ENCODE measurements at regions not wholly inside any gene's neighbourhood (a gene's known extent, or its start where the extent isn't known, plus 50 kb on each side); places are given as distances from the start of the nearest gene placed in this dataset.
"Not testable (repeated sequence)": the region's sequence is repeated elsewhere in the genome, so short reads cannot be mapped to it uniquely, and the experiment has no call there.

DNA sequence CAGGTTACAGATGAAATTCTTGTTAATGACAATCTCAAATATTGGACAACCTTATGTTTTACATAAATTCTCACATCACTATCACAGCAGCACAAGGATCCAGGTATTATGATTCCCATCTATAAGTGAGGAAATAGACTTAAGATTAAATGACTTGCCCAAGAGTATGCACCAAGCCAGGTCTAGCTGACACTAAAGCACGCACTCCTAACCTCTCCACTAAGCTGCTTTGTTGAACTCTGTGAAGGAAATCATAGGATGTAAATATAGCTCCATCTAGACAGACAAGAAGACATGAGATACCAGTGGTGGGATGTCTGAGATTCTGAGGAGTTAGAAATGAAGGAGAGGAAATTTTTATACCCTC is 87.9 kb downstream of the PHLDA1 start:
- DNase-seq = no peak

DNA sequence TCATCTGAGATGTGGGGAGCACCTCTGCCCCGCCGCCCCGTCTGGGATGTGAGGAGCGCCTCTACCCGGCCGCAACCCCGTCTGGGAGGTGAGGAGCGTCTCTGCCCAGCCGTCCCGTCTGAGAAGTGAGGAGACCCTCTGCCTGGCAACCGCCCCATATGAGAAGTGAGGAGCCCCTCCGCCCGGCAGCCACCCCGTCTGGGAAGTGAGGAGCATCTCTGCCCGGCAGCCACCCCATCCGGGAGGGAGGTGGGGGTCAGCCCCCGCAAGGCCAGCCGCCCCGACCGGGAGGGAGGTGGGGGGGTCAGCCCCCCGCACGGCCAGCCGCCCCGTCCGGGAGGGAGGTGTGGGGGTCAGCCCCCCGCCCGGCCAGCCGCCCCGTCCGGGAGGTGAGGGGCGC is 89.9 kb downstream of the PHLDA1 start:
- DNase-seq = not testable (repeated sequence)

GRCh38 chr12:75939016-75939642 is 92.4 kb downstream of the PHLDA1 start:
- DNase-seq = no peak

- no peak for DNase-seq
These were observed 93.4 kb downstream of the PHLDA1 start for GRCh38 chr12:75938189-75938588.

GRCh38 chr12:75937486-75937885 is 94.1 kb downstream of the PHLDA1 start:
- DNase-seq = no peak

DNA sequence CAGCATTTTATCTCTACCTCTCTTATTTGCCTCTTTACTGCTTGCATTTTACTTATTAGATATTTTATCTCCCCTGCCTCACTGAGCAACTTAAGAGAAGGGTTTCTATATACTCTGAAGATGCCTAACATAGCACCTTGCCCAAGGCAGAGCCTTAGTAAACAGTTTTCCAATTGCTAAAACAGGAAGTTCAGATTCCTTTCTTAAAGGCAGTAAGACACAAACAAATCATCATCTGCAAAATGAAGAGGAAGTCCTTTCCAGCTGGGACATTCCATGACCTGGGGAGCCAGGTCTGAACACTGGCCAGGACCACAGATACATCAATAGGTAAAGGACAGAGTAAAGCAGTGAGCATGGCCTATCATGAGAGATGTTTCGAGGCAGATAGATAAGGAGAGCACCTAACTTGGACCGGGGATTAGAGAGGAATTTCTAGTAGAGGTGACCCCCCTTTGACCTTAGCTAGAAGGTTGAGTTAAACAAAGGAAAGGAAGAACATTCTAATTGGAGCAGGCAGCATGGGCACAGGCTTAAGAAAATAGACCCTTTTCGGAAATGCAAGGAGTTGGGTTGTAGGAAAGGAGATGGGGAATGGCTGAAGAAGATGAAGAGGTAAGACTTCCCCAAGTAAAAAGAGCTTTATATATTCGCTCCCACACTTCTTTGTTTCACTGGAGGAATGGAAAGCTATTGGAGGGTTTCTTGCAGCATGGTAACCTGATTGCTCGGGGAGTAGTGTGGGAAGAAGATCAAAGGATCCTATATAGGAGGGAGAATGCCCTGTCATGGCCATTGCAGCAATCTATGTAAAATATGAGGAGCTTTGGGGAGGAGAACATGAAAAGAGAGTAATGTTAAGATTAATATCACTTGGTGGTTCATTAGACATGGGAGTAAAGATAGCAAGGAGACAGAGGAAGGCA is 94.8 kb downstream of the PHLDA1 start:
- no peak for DNase-seq

- no peak for DNase-seq
These were observed 95.9 kb downstream of the PHLDA1 start for GRCh38 chr12:75935539-75936242.

- peak; percentile 87 for DNase-seq
These were observed 98.5 kb downstream of the PHLDA1 start for GRCh38 chr12:75933101-75933500.

GRCh38 chr12:75932241-75932640 is 99.3 kb downstream of the PHLDA1 start:
- no peak for DNase-seq

DNA sequence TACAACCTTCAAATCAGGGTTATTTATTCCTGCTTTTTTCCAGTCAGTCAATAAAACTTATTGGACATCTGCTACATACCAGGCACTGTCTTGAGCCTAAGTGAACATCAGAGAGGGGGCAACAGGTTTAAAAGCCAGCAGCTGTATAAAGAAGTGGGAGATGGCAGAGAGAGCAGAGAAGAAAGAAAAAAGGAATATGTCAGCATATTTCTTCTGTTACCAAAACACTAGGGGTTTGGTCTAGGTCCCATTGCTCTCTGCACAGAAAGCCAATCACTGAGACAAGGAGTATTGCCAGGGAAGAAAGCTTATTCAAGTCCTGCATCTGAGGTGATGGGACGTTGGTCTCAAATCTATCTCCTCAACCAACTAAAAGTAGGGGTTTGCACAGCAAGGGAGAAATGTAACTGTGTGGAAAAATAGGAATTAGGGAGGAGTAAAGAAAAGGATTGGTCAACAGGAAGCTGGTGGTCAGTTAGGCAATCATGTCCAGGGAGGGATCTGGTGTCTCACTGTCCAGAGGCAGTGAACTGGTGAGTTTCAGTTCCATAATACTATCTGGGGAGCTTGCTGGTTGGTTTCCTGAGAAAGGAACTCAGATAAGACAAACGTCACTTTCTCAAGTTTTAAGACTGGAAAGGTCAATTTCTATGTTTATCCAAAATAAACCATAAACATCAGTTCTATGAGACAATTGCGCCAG is 107.5 kb downstream of the PHLDA1 start:
- DNase-seq = no peak

DNA sequence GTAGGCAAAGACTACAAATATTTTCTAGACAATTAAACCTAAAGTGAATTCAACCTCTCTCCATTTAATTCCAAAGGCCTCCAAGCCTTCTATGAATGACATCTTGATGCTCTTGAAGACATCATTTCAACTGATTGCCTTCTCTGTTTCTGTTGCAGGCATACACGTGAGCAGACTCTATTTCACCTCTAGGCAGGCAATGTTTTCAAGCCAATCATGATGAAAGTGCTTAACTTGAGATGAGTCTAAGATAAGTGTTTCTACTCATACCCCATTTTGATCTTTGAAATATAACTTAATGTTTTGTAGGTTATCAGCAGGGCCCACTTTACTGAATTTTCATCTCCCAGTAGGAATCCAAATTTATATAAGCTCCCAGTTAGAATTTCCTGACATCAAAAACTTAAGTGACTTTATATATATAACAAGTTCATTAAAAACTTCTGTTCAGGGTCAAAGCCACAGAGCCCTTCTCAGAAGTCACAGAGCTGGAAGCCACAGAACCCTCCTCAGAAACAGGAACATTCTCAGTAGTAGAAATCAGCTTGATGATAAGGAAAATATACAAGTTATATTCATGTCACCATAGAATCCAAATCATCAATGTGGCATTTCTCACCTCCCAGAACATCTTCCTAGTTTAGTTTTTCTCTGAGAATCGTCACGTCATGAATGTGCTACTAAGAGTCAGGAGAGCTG is 108.5 kb downstream of the PHLDA1 start:
- no peak for DNase-seq

DNA sequence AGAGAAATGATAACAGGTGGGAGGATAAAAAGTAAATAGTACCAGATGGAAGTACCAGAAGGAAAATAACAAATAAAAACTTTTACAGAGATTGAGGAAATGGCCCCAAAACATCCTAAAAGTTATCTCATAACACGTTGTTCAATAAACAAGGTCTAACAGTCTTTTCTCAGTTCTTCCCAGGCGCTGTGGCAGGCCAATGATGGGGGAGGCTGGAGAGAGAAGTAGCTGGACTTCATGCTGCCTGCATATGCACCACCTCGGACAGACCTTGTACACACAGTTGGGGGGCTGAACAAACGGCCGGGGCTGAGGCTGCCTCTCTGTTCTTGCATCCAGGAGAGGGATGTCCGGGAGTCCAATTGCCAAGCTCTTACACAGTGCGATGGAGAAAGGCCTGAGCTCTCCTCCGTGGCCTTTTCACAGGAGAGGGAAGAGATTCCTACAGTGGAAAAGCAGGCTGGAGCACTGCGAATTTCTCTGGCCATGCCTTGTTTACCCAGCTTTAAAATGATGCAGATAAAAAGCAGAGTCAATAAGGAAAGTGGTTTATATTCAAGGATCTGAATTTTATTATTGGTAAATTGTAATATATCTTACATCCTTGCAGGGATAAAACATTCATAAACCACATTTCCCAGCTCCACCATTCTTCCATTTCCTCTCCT is 109.8 kb downstream of the PHLDA1 start:
- no peak for DNase-seq

DNA sequence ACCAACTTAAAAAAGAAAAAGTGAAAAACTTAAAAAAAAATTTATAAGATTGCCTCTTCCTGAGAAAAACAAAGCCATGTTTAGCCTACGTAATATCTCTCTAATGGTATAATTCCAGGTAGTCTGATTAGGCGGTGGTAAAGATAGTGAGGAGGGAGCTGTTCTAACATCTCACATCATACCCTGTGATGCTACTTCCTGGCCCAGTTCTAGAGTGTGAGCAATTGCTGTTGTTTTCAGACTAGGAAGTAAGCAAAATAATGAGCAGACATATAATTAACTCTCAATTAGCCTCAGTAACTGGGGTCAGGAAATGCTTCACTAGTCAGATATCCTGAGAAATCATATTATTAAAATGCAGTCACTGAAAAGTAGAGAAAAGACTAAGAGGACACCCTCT is 113.9 kb downstream of the PHLDA1 start:
- no peak for DNase-seq

GRCh38 chr12:75917083-75917482 is 114.5 kb downstream of the PHLDA1 start:
- DNase-seq = no peak

GRCh38 chr12:75913502-75914351 is 117.8 kb downstream of the PHLDA1 start:
- DNase-seq = no peak

- no peak for DNase-seq
These were observed 121.6 kb downstream of the PHLDA1 start for GRCh38 chr12:75909714-75910656.

DNA sequence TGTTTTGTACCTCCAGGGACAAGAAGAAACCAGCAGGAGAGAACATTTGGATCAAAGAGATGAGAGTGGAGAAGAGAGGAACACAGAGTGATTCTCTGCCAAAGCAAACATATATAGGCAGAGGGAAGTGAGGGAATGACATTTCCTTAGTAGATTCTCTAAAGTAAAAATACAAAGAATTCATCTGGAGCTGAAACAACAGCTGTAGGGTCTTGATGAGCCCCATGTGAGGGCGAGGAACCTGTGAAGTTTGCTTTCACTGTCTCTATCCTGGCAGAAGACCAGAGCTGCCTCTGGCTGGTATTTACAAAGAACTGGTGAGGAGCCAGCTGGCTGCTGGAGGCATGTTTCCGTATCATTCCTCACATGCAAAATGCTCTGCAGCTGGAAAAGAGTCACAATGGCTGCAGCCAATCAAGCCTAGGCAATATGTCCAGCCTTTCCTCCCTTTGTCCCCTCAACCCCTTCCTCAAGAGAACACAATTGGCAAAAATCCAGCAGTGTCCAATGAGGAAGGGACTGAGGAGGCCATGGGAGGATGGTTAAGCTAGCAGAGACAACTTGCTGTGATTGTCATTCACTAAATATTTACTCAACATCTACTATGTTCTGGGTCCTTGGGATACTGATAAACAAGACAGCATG is 122.5 kb downstream of the PHLDA1 start:
- DNase-seq = peak; percentile 73

GRCh38 chr12:75905922-75906321 is 125.7 kb downstream of the PHLDA1 start:
- no peak for DNase-seq

DNA sequence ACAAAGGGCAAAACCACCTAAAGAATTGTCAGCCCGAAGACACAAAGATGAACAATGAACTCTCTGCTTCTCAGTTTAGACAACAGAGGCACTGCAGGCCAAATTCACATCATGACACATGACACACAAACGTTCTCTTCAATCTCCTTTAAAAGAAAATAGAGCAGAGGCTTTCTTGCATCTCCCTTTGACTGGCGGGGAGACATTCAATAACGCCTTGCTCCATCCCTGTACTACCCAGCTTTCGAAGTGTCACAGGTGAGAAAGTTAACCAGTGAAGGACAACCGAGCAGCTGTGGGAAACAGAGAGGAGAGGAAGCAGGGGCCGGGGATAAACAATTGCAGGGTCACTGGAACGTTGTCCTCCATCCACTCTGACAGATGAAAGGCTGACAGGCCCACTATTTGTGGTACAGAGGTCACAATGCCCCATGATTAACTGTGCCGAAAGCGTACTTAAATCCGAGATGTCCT is 130.8 kb downstream of the PHLDA1 start:
- no peak for DNase-seq
